Activated naive CD8-positive, alpha-beta T cell treated with anti-CD3 and anti-CD28 coated beads, Interleukin-2, amount 50 U/mL, for 16 hours (primary cell): ENCODE measurements at regions not wholly inside any gene's neighbourhood (a gene's known extent, or its start where the extent isn't known, plus 50 kb on each side); places are given as distances from the start of the nearest gene placed in this dataset.

Source experiments
- DNase-seq: peaks from one replicate; pipeline ENCODE4 v3.0.0-alpha.2; 2020; ENCODE audit warnings: low read depth, low spot score

DNA sequence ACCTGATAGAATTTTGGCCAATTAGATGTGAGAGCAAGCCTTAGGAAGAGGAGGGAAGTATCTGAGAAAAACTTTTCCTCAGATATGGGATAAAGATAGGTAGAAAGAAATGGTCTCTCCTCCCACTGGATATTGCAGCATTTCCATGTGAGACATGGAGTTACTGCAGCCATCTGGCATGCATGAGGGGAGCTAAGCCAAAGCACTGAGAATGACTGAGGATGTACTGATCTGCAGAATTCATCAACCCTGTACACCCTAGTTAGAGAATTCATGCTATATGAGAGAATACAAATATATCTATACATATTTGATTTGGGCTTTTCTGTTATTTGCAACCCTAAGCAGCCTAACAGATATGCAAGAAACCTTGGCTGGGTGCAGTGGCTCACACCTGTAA, 52.5 kb upstream of the RPL34 start:
- no peak for DNase-seq

DNA sequence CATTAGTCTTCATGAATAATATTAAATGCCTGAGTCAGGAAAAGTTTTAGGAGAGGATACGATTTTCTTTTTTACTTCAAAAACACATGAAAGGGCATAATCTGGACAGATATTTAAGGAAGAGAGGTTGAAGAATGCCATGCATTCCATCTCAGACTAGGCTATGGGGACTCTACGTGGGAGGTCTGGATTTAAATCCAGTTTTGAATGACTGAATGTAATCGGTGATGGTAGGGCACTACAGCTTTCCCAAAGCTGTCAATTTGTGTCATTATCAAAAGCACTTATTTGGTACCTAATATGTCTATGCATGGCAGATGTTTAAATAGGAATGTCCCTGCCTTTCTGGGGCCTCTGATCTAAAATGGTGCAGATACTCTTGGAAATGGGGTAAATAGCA, 59.3 kb upstream of the RPL34 start:
- no peak for DNase-seq

GRCh38 chr4:108560616-108561015, 59.8 kb upstream of the RPL34 start:
- no peak for DNase-seq

DNA sequence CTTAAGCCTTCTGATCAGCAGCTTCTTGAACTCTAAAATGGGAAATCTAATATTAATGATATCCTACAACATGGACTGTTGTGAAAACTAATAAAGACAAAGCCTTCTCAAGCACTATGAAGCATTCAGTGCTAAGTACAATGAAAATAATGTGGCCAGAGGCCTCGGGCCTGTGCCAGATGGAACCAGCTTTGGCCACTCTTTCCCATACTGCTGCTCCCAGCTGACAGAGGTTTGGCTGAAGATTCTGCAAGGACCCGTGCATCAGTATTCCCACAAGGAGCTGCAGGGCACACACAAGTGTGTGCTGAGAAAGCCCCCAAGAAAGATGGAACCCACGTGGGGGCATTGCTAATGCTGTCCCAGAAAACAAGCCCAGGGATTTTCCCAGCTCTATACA, 60.5 kb upstream of the RPL34 start:
- DNase-seq, result no peak

- DNase-seq, result no peak
Measured at GRCh38 chr4:108559068-108559793, 61.1 kb upstream of the RPL34 start.

GRCh38 chr4:108556588-108557200, 63.7 kb upstream of the RPL34 start:
- no peak for DNase-seq

- no peak for DNase-seq
Measured at GRCh38 chr4:108556166-108556565, 64.2 kb upstream of the RPL34 start.

- DNase-seq, result no peak
Measured at GRCh38 chr4:108555701-108556100, 64.7 kb upstream of the RPL34 start.

DNA sequence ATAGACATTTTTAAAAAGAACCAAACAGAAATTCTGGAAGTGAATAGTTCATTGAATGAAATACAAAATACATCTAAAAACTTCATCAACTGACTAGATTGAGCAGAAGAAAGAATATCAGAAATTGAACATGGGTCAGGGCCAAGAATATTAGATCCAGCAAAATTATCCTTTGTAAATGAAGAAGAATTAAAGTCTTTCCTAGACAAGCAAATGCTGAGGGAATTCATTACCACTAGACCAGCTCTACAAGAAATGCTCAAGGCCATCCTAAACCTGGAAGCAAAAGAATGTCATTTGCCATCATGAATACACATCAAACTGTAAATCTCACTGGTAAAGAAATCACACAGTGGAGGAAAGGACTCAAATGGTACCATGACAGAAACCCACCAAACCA, 72.7 kb upstream of the RPL34 start:
- no peak for DNase-seq

- no peak for DNase-seq
Measured at GRCh38 chr4:108546728-108547127, 73.6 kb upstream of the RPL34 start.

DNA sequence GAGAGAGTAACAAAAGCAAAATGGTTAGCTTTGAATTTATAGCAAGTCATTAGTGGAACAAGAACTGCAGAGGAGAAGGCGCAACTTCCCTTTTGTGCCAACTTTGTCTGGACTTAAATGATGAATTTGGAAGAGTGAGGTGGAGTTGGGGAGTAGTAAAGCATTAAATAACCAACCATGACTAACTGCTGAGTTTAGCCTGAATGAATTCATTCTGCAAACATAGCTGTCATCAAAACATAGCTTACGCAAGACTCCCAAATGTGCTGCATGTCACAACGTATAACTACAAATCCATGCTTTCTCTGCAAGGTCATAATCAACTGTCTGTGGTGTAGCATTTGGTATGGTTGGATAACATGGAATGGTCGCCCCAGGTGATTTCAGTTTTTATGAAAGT, 75.9 kb upstream of the RPL34 start:
- no peak for DNase-seq

DNA sequence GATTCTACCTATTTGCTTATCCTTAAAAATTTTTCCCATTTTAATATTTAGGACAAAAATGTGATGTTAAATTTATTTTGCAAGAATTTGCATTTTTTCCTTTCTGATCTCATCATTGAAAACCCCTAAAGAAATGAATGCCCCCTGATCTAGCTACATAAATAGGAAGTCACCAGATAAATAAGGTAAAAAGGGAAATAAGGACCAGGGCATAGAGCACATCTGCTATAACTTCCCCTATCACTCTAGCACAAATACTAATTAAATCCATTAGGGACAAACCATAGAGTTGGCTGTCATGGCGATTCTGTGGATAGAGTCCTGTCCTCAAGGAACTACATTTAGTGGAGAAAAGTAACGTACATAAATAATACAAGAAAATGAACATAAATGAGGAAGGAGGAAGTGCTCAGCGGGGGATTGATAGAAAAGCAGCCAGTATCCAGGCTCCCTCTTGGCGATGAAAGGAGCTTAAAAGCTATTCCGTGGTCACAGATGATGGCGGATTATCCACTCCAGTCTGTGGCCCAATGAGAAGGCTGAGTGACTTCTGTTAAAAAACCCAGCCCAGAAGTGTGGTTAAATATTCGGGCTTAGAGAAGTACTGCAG, 76.9 kb upstream of the RPL34 start:
- DNase-seq, result no peak

DNA sequence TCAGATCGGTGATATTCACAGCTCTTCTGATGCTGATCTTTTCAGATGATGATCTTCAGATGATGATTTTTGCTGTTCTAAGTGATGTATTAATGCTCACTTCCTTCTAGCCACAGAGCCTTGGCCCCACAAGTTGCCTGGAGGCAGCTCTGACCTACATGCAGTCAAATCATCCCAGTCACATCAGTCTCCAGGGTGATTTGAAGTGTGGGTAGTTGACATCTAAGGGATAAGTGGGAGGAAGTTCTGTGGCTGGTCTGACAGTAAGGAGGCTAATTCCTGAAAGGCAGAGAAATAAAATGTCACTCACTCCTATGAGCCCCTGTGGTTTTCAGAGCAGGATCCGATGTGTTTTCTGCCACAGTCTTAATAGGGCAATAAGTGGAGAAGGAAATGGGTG, 79.8 kb upstream of the RPL34 start:
- DNase-seq, result no peak

GRCh38 chr4:108536577-108536976, 83.8 kb upstream of the RPL34 start:
- DNase-seq, result no peak

DNA sequence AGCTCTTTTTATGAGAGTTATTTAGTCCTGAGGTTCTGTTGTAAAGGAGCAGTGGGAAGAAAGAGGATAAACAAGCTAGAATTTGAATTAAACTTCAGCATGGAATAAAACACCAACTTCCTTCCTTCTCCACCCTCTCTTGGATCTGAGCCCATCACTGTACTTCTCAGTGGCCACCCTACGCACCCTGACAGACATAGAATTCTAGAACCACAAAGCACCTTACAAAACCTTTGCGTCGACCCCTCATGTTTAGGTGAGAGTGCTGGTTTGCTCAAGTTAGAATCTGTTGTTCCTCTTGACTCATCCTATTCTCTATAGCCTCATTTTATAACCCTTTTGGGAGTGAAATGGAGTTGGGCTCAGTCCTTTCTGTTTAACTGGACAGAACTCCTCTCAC, 84.6 kb upstream of the RPL34 start:
- no peak for DNase-seq

- DNase-seq, result no peak
Measured at GRCh38 chr4:108533876-108534275, 86.5 kb upstream of the RPL34 start.

- DNase-seq, result no peak
Measured at GRCh38 chr4:108533245-108533844, 87.0 kb upstream of the RPL34 start.

- no peak for DNase-seq
Measured at GRCh38 chr4:108532738-108533137, 87.6 kb upstream of the RPL34 start.

GRCh38 chr4:108532187-108532586, 88.2 kb upstream of the RPL34 start:
- DNase-seq, result no peak

- no peak for DNase-seq
Measured at GRCh38 chr4:108531461-108531860, 88.9 kb upstream of the RPL34 start.

- DNase-seq, result no peak
Measured at GRCh38 chr4:108529984-108530905, 90.1 kb upstream of the RPL34 start.

DNA sequence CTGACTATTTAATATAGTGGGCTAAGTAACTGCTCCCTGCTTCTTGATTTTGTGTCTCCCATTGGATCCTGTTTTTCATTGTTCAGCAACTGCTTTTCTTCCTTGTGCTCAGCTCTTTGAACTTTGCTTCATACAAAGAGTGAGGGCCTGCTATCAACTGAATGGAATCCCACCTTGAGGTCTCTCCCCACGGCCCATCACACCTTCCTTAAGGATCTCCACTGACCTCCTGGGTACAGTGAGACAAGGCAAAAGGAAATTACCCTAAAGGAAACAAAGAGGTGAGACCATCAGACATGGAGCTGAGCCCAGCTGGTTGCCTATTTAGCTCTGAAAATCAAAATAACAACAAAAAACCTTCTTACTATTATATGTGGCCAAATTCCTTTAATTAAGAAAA, 91.3 kb upstream of the RPL34 start:
- no peak for DNase-seq
